Stimulated activated CD4-positive, alpha-beta T cell treated with anti-CD3 and anti-CD28 coated beads, Interleukin-4, amount 100 ng/mL, for 48 hours (primary cell): ENCODE measurements at regions not wholly inside any gene's neighbourhood (a gene's known extent, or its start where the extent isn't known, plus 50 kb on each side); places are given as distances from the start of the nearest gene placed in this dataset.

Experiments
- DNase-seq, 2 donors: peaks; one replicate each; pipeline ENCODE4 v3.0.0-alpha.2; 2020; ENCODE audit warnings: low read depth in 2 of 2

- no peak for DNase-seq
Observed at GRCh38 chr16:65641049-65641761, 519.3 kb upstream of the CDH11 start.

- DNase-seq, result no peak
Observed at GRCh38 chr16:65634833-65635232, 513.0 kb upstream of the CDH11 start.

- no peak for DNase-seq
Observed at GRCh38 chr16:65634291-65634690, 512.4 kb upstream of the CDH11 start.

- no peak for DNase-seq
Observed at GRCh38 chr16:65624666-65625065, 502.8 kb upstream of the CDH11 start.

- DNase-seq, result no peak
Observed at GRCh38 chr16:65624229-65624628, 502.4 kb upstream of the CDH11 start.

- DNase-seq, result no peak
Observed at GRCh38 chr16:65622871-65623270, 501.0 kb upstream of the CDH11 start.

- DNase-seq, result no peak
Observed at GRCh38 chr16:65622151-65622550, 500.3 kb upstream of the CDH11 start.

- DNase-seq, result no peak
Observed at GRCh38 chr16:65621640-65622039, 499.8 kb upstream of the CDH11 start.

- no peak for DNase-seq
Observed at GRCh38 chr16:65619606-65620005, 497.7 kb upstream of the CDH11 start.

GRCh38 chr16:65618931-65619330 is 497.1 kb upstream of the CDH11 start:
- no peak for DNase-seq

- no peak for DNase-seq
Observed at GRCh38 chr16:65618333-65618732, 496.5 kb upstream of the CDH11 start.

GRCh38 chr16:65617421-65617820 is 495.6 kb upstream of the CDH11 start:
- no peak for DNase-seq

GRCh38 chr16:65608455-65608854 is 486.6 kb upstream of the CDH11 start:
- no peak for DNase-seq

GRCh38 chr16:65604771-65605170 is 482.9 kb upstream of the CDH11 start:
- DNase-seq, result no peak

- no peak for DNase-seq
Observed at GRCh38 chr16:65601781-65602180, 479.9 kb upstream of the CDH11 start.

GRCh38 chr16:65600629-65601028 is 478.8 kb upstream of the CDH11 start:
- DNase-seq, result no peak

GRCh38 chr16:65600046-65600445 is 478.2 kb upstream of the CDH11 start:
- no peak for DNase-seq

- no peak for DNase-seq
Observed at GRCh38 chr16:65598621-65599020, 476.8 kb upstream of the CDH11 start.

- DNase-seq, result no peak
Observed at GRCh38 chr16:65583498-65583897, 461.6 kb upstream of the CDH11 start.

- DNase-seq, result no peak
Observed at GRCh38 chr16:65579050-65579449, 457.2 kb upstream of the CDH11 start.

- DNase-seq, result no peak
Observed at GRCh38 chr16:65576631-65577030, 454.8 kb upstream of the CDH11 start.

GRCh38 chr16:65576139-65576538 is 454.3 kb upstream of the CDH11 start:
- DNase-seq, result no peak

- DNase-seq, result no peak
Observed at GRCh38 chr16:65574326-65574966, 452.6 kb upstream of the CDH11 start.

GRCh38 chr16:65572156-65572555 is 450.3 kb upstream of the CDH11 start:
- DNase-seq, result no peak
